Mucosa of stomach (tissue), 1 donor: ENCODE measurements at regions not wholly inside any gene's neighbourhood (a gene's known extent, or its start where the extent isn't known, plus 50 kb on each side); places are given as distances from the start of the nearest gene placed in this dataset.
"Not testable (repeated sequence)": the region's sequence is repeated elsewhere in the genome, so short reads cannot be mapped to it uniquely, and the experiment has no call there.

ENCODE experiments used
- H3K27me3 ChIP-seq: one replicate; pipeline ENCODE4 v1.7.0; 2013; ENCODE audit warnings: mild to moderate bottlenecking, low read length; ENCODE audit not compliant: control insufficient read depth, insufficient read depth
- H3K36me3 ChIP-seq: one replicate; pipeline ENCODE4 v1.7.0; 2013; ENCODE audit warnings: low read length; ENCODE audit not compliant: control insufficient read depth, insufficient read depth
- H3K4me1 ChIP-seq: one replicate; pipeline ENCODE4 v1.7.0; 2013; ENCODE audit warnings: mild to moderate bottlenecking, low read length; ENCODE audit not compliant: control insufficient read depth, insufficient read depth
- H3K4me3 ChIP-seq: one replicate; pipeline ENCODE4 v1.7.0; 2013; ENCODE audit warnings: low read length
- H3K9ac ChIP-seq: one replicate; pipeline ENCODE4 v1.7.0; 2013; ENCODE audit warnings: mild to moderate bottlenecking, low read length, moderate library complexity
- H3K9me3 ChIP-seq: one replicate; pipeline ENCODE4 v1.7.0; 2013; ENCODE audit warnings: mild to moderate bottlenecking, low read length, moderate library complexity; ENCODE audit not compliant: control insufficient read depth
- donor health status: Pancreatic carcinoma.

GRCh38 chr6:1002989-1003388 lies 308.9 kb upstream of the FOXQ1 start:
- Histone ChIP-seq H3K4me1 (no peaks in the 10 kb centered on the region), H3K9me3 (no peaks in the 10 kb centered on the region), H3K36me3 (no peaks in the 10 kb centered on the region), H3K27me3 (no peaks in the 10 kb centered on the region), H3K9ac (no peak overlapping the region), H3K4me3 (no peak overlapping the region)

- no peaks in the 10 kb centered on the region for H3K36me3 ChIP-seq
- no peaks in the 10 kb centered on the region for H3K9me3 ChIP-seq
- H3K4me3 ChIP-seq = no peak overlapping the region
- H3K4me1 ChIP-seq = no peaks in the 10 kb centered on the region
- no peak overlapping the region for H3K9ac ChIP-seq
- H3K27me3 ChIP-seq = no peaks in the 10 kb centered on the region
Measured at GRCh38 chr6:1001655-1002349, 308.9 kb upstream of the EXOC2 start.

- H3K9me3 ChIP-seq = no peaks in the 10 kb centered on the region
- H3K4me1 ChIP-seq = no peaks in the 10 kb centered on the region
- no peaks in the 10 kb centered on the region for H3K36me3 ChIP-seq
- no peaks in the 10 kb centered on the region for H3K27me3 ChIP-seq
- H3K4me3 ChIP-seq = no peak overlapping the region
- no peak overlapping the region for H3K9ac ChIP-seq
Measured at GRCh38 chr6:999552-999951, 306.6 kb upstream of the EXOC2 start.

- H3K27me3 ChIP-seq = no peaks in the 10 kb centered on the region
Measured at GRCh38 chr6:998551-998950, 305.6 kb upstream of the EXOC2 start.

GRCh38 chr6:996271-996852 lies 303.4 kb upstream of the EXOC2 start:
- Histone ChIP-seq H3K9ac (no peak overlapping the region), H3K36me3 (no peaks in the 10 kb centered on the region), H3K9me3 (no peaks in the 10 kb centered on the region), H3K27me3 (no peaks in the 10 kb centered on the region), H3K4me3 (no peak overlapping the region), H3K4me1 (no peaks in the 10 kb centered on the region)

More at GRCh38 chr6:998551-998950, 305.6 kb upstream of the EXOC2 start:
- no peaks in the 10 kb centered on the region for H3K9me3 ChIP-seq
- no peak overlapping the region for H3K4me3 ChIP-seq
- no peaks in the 10 kb centered on the region for H3K36me3 ChIP-seq
- no peak overlapping the region for H3K9ac ChIP-seq
- no peaks in the 10 kb centered on the region for H3K4me1 ChIP-seq

- no peak overlapping the region for H3K4me3 ChIP-seq
- no peak overlapping the region for H3K9ac ChIP-seq
- H3K36me3 ChIP-seq = no peaks in the 10 kb centered on the region
- no peaks in the 10 kb centered on the region for H3K9me3 ChIP-seq
- H3K27me3 ChIP-seq = no peaks in the 10 kb centered on the region
- no peaks in the 10 kb centered on the region for H3K4me1 ChIP-seq
Measured at GRCh38 chr6:991192-991591, 298.3 kb upstream of the EXOC2 start.

GRCh38 chr6:984031-984430 lies 291.1 kb upstream of the EXOC2 start:
- Histone ChIP-seq H3K4me1 (no peaks in the 10 kb centered on the region), H3K4me3 (no peak overlapping the region), H3K36me3 (no peaks in the 10 kb centered on the region), H3K27me3 (no peaks in the 10 kb centered on the region), H3K9me3 (no peaks in the 10 kb centered on the region), H3K9ac (no peak overlapping the region)

GRCh38 chr6:978937-979685 lies 286.2 kb upstream of the EXOC2 start:
- no peak overlapping the region for H3K4me3 ChIP-seq
- H3K9ac ChIP-seq = no peak overlapping the region
- no peaks in the 10 kb centered on the region for H3K27me3 ChIP-seq
- H3K4me1 ChIP-seq = no peaks in the 10 kb centered on the region
- H3K9me3 ChIP-seq = no peaks in the 10 kb centered on the region
- H3K36me3 ChIP-seq = no peaks in the 10 kb centered on the region

GRCh38 chr6:977226-977625 lies 284.3 kb upstream of the EXOC2 start:
- not testable (repeated sequence) for H3K27me3 ChIP-seq, H3K4me3 ChIP-seq, H3K9ac ChIP-seq, H3K36me3 ChIP-seq, H3K9me3 ChIP-seq, H3K4me1 ChIP-seq

- Histone ChIP-seq H3K36me3 (no peaks in the 10 kb centered on the region), H3K4me1 (no peaks in the 10 kb centered on the region), H3K4me3 (no peak overlapping the region), H3K9me3 (no peaks in the 10 kb centered on the region), H3K9ac (no peak overlapping the region), H3K27me3 (no peaks in the 10 kb centered on the region)
Measured at GRCh38 chr6:971981-972640, 279.2 kb upstream of the EXOC2 start.

- Histone ChIP-seq H3K9me3 (no peaks in the 10 kb centered on the region), H3K4me3 (no peak overlapping the region), H3K36me3 (no peaks in the 10 kb centered on the region), H3K4me1 (no peaks in the 10 kb centered on the region), H3K27me3 (no peaks in the 10 kb centered on the region), H3K9ac (no peak overlapping the region)
Measured at GRCh38 chr6:968791-969190, 275.9 kb upstream of the EXOC2 start.

GRCh38 chr6:967701-968100 lies 274.8 kb upstream of the EXOC2 start:
- Histone ChIP-seq H3K4me3 (no peak overlapping the region), H3K9ac (no peak overlapping the region), H3K27me3 (no peaks in the 10 kb centered on the region), H3K36me3 (no peaks in the 10 kb centered on the region), H3K9me3 (no peaks in the 10 kb centered on the region), H3K4me1 (no peaks in the 10 kb centered on the region)
